CD4-positive, alpha-beta T cell treated with Interleukin-15 for 1 hour (primary cell): ENCODE measurements at regions not wholly inside any gene's neighbourhood (a gene's known extent, or its start where the extent isn't known, plus 50 kb on each side); places are given as distances from the start of the nearest gene placed in this dataset.

Experiments
- DNase-seq: peaks from one replicate; pipeline ENCODE4 v3.0.0-alpha.2; 2020

DNA sequence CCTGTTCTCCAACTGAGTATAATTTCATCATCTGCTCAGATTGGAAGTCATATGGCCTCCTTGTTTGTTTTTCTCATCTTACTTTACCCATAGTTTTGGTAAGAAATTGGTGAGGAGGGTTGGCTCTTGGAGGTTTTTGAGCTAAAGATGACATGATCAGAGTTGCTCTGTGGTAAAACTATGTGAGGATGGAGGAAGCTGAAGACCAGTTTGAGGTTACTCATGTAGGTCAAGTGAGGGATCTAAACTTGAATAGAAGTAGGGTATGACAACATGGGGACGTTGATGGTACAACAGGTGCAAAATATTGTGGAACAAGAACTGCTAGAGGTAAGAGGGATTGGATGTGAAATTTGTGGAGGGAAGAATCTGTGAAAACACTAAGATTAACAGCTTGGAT, 87.7 kb upstream of the NEO1 start:
- DNase-seq, result no peak

DNA sequence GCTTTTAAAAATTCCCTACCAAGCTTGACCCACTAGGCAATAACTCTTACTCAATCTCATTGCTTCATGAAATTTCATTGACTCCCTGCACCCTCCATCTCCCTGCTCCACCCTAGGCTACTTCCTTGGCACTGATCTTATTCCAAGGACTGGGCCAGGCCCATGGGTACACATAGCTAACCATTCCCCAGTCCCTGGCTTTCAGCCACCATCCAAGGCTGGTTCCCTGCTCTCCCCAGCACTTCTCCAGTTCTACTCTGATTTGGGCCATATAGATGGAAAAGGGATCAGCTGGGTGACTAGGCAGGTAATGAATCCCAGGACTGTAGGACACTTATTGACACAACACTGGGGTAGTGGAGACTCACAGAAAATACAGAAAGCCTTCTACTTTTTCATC, 88.1 kb upstream of the NEO1 start:
- no peak for DNase-seq

DNA sequence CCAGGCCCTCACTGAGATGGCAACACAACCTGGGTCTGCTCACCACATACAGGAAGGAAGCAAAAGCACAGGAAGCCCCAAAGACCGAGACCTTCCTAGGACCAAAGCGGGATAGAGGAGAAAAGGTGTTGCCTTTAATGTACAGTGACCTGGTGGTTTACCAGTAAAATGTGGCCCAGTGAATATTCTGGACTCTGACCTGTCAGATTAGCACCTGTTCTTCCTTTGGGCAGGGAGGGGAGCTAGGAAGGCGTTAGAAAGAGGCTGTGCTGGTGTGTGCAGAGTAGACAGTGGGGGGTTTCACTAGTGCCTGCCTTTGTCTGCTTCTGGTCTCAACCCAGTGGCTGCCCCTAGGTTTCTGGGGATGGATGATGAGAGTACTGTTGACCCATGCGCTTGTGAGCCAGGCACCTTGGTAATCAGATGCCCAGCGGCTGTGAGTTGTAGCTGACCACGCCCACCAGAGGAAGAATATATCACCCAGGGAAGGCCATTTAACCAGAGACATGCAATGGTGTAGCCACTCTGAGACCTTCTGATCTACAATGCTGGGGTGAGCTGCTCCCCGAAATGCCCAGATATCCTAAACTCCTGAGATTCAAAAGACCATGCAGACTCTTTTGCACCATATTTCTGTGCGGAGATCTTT, 90.1 kb upstream of the NEO1 start:
- no peak for DNase-seq

DNA sequence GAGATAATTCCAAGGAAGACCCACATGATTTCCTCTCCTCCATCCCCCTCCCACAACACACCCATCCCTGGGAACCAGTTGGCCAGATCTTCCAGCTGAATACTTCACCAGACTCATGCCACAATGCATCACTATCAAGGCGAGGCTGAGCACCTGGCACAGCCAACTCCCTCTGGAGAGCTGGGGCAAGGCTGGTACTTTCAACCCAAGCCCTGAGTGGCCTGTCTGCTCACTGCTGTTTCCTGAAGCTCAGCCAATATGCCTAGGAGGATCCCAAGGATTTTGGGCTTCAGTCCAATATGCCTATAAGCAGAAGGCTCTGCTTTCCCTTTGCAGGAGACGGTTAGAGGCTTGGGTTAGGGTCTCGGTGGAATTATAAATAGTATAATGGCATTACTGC, 90.9 kb upstream of the NEO1 start:
- DNase-seq, result no peak

DNA sequence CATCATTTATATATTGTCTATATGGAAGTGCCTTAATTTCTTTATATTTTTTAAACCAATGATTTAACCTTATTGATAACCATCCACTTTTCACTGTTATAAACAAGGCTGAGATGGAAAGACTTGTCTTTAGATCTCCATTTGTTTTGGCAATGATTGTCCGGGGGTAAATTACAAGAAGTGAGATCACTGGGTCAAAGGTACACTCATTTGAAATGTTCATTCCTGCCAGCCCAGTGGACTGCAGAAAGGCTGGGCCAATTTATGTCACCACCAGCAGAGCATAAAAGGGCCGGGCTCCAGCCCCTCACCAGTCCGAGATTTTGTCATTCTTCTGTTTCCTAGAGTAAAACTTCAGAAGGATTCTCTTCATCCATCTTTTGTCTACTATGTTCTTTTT, 93.6 kb upstream of the NEO1 start:
- DNase-seq, result no peak

DNA sequence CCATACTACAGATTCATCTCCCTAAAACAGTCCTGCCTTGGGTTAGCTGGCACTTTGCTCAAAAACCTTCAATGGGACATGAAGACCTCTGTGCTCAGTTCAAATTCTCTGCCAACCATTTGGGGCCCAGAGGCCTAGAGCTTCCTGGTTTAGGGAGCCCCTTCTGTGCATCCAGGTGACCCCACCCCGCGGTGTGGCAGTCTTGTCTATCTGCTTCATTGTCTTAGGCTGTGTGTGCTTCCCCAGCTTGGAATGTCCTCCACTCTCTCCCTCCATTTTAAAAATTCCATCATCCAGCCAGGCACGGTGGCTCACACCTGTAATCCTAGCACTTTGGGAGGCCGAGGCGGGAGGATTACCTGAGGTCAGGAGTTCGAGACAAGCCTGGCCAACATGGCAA, 99.0 kb upstream of the NEO1 start:
- DNase-seq, result no peak

DNA sequence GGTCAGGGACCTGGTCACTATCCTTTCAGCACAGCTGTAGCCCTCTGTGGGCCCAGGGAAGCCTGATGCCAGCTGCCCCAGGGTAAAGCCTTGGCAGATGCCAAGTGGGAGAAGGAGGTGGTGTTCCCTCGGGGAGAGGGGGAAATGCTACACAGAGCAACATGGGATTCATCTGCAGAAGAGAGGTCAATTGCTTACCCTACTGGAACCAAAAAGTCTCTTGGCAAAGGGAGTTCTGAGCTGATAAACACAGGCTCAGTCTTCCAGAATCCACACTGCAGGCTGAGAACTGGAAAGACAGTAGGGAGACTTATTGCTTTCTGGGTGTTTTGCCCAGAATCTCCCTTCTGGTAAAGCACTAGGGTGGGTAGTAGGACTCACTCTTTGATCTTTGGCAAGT, 100.1 kb upstream of the NEO1 start:
- no peak for DNase-seq

DNA sequence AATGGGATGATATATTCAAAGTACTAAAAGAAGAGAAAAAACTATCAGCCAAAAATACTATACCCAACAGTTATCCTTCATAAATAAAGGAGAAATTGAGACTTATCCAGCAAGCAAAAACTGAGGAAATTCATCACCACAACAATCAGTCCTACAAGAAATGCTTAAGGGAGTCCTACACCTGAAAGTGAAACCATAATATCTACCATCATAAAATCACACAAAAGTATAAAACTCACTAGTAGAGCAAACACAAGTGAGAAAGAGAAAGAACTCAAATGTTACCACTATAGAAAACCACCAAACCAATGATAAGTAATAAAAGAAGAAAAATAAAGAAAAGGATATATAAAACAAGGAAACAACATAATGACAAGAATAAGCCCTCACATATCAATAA, 103.6 kb upstream of the NEO1 start:
- no peak for DNase-seq

DNA sequence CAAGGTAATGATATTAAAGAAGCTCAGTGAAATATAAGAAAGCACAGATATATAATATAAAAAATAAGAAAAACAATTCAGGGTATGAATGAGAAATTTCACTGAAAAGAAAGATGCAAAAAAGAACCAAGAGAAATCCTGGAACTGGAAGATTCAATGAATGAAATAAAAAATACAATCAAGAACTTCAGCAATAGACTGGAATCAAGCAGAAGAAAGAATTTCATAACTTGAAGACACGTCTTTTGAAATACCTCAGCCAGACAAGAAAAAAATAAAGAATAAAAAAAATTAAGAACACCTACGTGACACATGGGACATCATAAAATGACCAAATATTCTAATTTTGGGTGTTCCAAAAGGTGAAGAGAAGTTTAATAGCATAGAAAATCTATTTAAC, 104.6 kb upstream of the NEO1 start:
- no peak for DNase-seq

DNA sequence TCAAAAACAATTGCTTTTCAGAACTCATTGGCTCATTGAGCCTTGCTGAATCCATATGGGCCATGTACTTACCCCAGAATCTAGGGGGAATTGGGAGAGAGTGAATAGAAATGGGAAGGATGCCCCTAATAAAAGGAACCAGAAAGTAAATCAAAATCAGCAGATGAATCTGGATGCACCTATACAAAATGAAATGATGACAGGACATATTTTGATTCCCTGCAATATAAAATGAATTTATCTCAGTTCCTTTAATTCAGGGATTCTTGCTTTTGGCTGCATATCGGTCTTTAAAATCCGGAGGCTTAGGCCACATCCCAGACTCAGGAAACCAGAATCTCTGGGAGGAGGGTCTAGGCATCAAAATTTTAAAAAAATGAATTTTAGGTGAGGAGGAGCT, 107.7 kb upstream of the NEO1 start:
- DNase-seq, result no peak

DNA sequence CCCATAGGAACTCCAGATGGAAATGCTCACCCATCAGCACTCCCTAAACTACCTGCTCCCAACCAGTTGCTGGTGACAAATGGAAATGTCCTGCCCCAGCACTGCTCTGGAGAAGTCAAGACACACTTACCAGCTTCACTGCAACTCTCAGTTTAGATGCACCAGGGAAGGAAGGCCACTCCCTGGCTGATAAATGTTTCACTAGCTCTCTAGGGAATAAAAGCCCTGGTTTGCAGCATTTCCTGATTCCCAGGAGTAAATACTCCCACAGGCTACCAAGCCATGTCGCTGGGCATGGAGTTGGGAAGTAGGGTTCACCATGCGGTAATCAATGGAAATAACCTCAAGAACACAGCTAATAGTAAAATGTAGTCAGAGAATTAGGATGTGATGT, 112.0 kb upstream of the NEO1 start:
- no peak for DNase-seq

DNA sequence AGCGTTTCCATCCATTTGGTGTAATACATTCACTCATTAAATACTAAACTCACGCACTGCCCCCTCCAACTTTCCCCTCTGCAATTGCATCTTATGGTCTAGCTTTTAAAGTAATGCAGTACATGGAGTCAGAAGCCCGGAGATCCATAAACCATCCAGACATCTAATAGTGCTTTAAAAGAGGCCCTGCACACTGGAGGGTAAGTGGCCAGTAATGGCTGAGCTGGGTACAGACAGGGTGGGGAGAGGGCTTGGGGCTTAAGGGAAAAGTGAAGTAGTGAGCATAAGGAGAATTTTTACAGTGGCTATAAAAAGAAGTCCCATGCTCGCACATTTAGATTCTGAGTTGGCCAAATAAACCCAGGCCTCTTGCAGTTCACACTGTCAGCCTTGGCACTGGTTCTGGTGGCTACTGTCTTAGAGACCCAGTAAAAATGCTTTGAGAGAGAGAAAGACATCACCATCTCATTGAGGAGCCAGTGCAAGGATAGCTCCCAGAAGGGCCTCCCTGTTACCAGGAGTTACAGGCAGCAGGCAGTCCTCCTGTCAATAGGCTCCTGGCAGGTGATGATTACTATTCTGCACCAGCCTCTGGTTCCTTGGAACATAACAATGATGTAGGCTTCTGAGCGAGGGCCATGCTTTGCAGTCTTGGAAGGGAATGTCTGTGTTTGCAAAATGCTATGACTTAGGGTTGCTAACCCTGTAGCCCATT, 112.6 kb upstream of the NEO1 start:
- no peak for DNase-seq

DNA sequence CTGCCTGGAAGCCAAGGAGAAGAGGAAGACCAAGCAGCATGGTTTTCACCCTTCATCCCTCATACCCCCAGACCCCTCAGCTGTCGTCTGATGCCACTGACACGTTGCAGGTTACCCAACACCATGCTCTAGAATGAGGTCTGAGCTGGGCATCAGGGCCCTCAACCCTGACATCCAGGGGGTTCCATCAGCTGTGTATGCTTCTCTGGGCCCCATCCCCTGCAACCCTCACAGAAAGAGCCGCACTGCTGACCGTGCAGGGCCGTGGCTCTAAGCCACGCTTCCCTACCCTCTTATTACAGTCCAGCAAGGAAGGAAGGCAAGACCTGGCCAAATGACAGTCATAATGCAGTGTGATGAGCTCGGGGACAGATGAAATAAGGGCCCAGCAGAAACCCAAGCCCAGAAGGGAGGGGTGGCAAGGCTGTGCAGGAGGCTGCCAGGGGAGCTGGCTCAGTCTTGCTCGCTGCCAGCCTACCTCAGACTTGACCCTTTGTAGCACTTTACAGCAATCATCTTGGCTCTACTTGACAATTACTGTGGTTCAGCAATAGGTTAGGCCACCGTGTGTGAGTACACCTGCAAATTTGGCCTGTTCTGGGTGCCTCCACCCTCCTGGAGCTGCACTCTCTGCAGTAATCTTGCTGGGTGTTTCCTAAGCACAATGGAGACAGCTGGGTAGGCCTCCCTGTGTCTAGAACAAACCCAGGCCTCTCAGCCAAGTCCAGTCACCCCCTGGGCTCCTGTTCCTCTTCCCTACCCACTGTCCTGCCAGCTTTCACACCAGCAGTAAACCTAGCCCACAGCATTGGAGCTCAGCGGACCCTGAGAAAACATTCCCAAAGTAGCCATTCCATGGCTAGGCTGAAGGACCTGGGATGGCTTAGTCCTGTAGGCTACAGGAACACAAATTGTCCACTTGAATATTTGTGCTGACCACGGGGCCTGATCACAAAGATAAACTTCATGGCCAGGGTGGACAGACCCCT, 115.3 kb upstream of the NEO1 start:
- no peak for DNase-seq

DNA sequence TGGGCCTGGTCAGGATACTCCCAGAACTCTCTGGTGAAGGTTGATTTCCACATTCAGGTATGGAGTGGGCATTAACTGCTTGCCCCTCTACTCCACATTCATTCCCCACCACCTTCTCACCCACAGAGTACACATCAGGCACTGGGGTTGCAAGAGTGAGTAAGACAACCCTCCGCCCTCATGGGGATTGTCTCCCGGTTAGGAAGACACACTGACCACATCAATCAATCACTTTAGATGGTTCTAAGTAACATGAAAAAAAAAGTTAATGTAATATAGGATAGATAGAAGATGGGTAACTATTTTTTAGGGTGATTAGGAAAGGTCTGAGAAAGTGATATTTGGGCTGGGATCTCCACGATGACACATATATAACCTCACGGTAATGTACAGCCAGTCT, 116.0 kb upstream of the NEO1 start:
- DNase-seq, result no peak

DNA sequence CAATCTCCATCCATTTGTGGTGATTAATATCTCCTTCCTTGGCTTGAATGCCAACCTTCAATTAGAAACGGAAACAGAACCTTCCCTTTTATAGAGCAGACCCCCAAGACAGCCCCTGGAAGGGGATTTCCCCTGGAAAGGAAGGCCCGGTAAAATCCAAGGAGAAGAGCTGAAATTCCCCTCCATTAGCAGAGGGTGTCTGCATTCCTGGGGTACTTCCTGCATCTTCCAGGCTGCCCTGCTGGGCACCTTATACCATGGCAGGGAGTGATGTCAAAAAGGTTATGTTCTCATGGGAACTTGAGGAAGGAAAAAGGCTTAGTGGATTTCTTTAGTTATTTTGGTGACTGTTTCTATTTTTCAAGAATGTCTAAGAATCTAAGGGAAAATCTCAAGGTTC, 116.7 kb upstream of the NEO1 start:
- DNase-seq, result no peak

DNA sequence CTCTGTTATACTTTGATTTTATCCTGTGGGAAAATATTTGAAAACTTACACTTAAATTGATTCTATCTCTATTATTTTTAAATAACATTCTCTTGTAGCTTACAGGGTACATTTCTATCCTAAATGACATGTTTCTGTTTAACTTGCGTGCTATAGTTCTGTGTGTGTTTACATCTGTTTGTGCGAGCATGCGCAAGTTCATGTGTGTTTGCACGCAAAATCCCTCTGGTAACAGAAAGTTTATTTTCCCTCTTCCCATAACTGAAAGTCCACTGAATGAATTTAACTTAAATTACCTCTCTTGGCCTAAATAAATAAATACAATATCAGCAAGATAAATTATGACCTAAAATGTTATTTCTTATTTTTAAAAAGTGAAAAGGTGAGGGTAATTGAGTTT, 117.3 kb upstream of the NEO1 start:
- DNase-seq, result no peak

DNA sequence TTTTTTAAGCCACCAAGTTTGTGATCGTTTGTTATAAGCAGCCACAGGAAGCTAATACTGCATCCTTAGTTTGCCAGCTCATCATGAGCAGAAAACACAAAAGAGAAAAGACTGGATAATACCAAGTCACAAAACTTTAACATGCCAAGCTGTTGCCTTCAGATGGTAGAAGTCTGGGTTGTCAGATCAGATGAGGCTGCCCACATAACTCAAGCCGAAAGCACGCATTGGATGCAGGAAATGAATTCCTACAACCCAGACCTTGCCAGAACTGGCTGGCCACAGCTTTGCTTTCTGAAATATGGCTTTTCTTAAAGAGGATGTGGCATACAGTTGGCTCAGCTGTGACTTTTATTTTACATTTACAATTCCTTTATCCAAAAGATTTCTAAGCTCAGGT, 118.3 kb upstream of the NEO1 start:
- DNase-seq, result no peak

DNA sequence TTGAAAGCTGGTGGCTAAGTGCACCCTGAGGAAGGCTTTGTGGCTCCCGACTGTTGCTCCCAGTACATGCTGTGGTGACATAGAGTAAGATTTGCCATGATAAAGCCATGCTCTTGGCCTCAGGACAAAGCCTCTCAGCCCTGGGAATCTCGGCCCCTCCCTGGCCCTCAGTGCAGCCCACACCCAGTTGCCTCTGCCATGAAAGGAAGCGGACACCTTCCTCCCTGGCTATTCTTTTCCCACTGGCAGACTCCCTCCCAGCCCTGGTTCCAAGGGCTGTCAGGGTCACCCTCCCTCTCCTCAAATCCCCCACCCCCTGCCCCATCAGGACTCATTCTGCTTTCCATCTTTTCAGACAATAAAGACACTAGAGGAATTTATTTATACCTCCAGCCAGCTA, 119.8 kb upstream of the NEO1 start:
- no peak for DNase-seq

DNA sequence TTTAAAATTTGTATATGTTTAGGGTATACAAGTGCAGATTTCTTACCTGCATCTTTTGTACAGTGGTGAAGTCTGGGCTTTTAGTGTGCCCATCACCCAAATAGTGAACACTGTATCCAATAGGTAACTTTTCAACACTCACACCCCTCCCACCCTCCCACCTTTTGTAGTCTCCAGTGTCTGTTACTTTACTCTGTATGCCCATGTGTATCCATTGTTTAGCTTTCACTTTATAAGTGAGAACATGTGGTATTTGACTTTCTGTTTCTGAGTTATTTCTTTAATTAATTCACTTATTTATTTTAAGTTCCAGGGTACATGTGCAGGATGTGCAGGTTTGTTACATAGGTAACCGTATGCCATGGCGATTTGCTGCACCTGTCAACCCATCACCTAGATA, 124.8 kb upstream of the NEO1 start:
- DNase-seq, result no peak

DNA sequence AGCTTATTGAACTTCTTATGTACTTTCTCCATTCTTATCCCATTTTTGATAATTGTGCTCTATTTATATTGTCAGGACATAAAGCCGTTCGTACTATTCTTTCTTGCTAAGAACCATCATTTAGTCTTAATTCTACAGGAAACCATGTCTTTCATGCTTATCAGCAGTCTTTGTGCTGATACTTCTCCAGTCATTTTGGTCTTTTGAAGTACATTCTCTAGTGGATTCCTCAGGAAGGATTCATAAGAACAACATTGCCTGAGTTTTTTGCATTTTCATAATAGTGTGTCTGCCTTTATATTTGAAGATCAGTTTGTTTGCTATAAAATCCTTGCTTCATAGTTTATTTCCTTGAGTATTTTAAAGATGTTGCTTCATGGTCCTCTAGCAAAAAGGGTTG, 126.6 kb upstream of the NEO1 start:
- no peak for DNase-seq

DNA sequence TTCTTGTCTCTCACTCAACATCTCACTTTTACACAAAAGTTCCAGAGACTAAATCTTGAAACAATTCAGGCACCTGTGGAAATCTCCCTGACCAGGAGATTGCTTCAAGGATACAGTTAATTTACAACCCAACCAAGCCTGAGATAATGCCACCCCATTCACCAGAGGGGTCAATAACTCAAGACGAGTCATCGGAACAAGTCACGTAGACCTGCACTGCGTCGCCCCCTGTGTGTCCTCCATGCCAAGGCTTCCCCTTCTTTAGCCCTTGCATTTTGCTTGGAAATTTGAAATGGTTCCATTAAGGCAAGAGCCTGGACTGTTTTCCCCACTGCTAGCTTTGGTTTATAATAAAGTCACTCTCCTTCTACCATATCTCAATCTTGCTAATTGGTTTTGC, 129.0 kb upstream of the NEO1 start:
- no peak for DNase-seq

DNA sequence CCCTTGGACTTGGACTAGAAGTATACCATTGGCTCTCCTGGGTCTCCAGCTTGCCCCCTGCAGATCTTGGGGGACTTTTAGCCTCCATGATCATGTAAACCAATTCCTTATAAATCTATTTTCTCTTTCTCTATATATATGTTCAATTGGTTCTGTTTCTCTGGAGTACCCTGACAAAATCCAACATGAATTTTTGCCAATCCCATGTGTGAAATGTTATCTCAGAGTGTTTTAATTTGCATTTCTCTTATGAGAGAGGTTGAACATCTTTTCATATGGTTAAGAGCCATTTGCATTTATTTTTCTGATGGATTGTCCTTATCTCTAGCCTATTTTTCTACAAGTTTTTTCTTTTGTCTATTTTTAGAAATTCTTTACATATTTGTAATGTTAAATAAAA, 131.7 kb upstream of the NEO1 start:
- DNase-seq, result no peak

DNA sequence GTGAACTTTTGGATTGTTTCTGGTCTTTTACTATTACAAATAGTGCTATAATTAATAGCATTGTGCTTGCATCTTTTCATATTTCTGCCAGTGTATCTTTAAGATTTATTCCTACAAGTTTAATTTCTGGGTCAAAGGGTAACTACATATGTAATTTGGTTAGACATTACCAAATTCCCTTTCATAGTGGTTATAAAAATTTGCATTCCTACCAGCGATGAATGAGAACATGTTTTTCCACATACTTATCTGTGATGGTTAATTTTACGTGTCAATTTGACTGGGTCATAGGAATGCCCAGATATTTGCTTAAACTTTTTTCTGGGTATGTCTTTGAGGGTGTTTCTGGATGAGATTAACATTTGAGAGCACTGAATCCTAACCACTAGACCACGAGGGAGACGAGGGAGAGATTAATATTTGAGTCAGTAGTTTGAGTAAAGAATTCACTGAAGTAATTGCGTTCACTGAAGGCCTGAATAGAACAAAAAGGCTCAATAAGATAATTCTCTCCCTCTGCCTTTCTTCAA, 132.3 kb upstream of the NEO1 start:
- DNase-seq, result no peak

DNA sequence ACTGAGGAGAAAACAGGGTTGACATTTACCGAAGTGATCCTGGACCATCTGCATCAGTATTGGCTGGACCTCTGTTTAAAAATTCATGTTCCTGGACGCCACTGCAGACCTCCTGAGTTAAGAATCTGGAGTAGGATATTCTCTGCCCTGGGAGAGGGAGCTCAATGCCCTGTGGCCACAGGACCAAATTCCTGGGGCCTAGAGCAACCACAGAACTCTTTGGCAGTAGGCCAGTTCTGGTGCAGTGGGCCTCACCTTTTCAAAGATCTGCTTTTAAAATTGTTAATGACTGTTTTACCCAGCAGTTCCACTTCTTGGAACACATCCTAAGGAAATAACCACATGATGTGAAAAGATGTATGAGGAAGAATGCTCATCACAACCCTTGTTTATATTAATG, 133.3 kb upstream of the ADPGK start:
- no peak for DNase-seq
